Erythroblast (primary cell): ENCODE measurements at regions not wholly inside any gene's neighbourhood (a gene's known extent, or its start where the extent isn't known, plus 50 kb on each side); places are given as distances from the start of the nearest gene placed in this dataset.
"Not testable (repeated sequence)": the region's sequence is repeated elsewhere in the genome, so short reads cannot be mapped to it uniquely, and the experiment has no call there.

Experiments used
- DNase-seq, 2 experiments: peaks; one replicate each; lab custom pipeline; 2025; lab: John Stamatoyannopoulos, UW
- GATA1 ChIP-seq: IDR thresholded peaks from 2 replicates; pipeline ENCODE4 v1.6.1; 2011; ENCODE audit warnings: low read depth, mild to moderate bottlenecking, control low read depth, low read length, moderate library complexity
- POLR2A ChIP-seq: IDR thresholded peaks from 2 replicates; pipeline ENCODE4 v1.6.1; 2011; ENCODE audit warnings: mild to moderate bottlenecking, low read length

GRCh38 chr4:126512979-126513378 lies 1119.8 kb upstream of the INTU start:
- TF ChIP-seq POLR2A = no peak
- no peak for TF ChIP-seq GATA1
- no peak for DNase-seq

DNA sequence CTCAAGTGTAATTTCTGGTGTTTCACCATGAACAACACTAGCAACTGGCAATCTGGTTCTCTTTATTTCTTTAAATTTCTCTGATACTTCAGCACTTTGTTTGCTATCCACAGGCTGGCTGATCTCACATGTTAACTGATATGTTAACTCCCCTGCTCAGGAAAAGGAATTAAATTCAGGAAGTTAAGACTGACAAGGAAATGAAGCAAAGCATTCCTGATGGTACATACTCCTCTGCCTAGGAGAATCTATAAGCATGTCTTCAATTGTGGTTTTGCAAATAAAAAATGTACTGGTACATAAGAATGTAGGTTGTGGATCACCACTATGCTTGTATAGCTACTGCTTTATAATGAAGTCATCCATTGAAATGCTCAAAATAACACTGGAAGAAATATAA lies 1119.2 kb upstream of the INTU start:
- DNase-seq = no peak
- no peak for TF ChIP-seq GATA1
- TF ChIP-seq POLR2A = no peak

DNA sequence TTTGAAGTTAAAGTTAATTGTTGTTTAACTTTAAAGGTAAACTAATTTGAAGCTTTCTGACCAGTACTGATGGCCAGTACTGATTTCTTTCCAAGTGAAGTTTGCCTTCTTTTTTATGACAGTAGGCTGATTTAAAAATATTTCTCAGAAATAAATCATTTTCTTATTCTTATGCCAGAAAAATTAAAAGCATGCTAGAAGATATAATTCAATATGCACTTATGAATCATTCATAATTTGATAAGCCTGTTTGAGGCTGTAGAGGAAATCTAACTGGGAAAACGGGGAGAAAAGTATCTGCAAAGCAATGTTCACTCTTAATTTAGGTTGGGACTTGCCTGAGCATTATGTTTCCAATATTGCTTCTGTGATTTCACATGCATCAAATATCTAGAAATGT lies 1112.0 kb upstream of the INTU start:
- DNase-seq = no peak
- TF ChIP-seq GATA1 (no peak), POLR2A (no peak)

DNA sequence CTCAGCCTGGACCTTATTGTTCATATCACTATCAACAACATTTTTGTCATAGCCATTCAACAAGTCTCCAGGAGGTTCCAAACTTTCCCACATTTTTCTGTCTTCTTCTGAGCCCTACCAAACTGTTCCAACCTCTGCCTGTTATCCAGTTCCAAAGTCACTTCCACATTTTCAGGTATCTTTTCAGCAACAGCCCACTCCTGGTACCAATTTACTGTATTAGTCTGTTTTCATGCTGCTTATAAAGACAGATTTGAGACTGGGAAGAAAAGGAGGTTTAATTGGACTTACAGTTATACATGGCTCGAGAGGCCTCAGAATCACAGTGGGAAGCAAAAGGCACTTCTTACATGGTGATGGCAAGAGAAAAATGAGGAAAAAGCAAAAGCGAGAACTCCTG lies 1107.4 kb upstream of the INTU start:
- DNase-seq = not testable (repeated sequence)

DNA sequence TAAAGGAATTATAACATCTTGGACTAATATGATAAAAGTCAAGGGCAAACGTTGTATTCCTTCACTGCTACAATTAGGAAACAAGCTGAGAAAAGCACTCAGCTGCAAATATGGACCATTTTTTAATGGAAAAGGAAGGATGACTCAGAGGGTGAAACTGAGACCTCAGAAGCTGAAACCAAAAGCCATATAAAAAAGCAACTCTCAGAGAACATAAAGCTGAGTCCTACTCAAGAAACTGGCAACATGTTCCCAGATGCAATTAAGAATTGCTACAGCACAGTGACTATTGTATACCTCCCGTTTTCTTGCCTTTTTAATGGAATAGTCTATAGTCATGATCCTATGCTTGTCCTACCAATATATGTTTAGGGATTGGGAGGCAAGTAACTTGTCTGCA lies 1106.4 kb upstream of the INTU start:
- no peak for TF ChIP-seq POLR2A
- TF ChIP-seq GATA1 = no peak
- no peak for DNase-seq

- no peak for DNase-seq
- TF ChIP-seq GATA1 (no peak), POLR2A (no peak)
These were observed 1102.8 kb upstream of the INTU start for GRCh38 chr4:126529997-126530396.

- DNase-seq = no peak
These were observed 1101.7 kb upstream of the INTU start for GRCh38 chr4:126530996-126531585.

GRCh38 chr4:126532527-126532926 lies 1100.2 kb upstream of the INTU start:
- TF ChIP-seq POLR2A (no peak), GATA1 (no peak)

More at GRCh38 chr4:126530996-126531585, 1101.7 kb upstream of the INTU start:
- TF ChIP-seq POLR2A (no peak), GATA1 (no peak)

GRCh38 chr4:126533146-126533805 lies 1099.5 kb upstream of the INTU start:
- no peak for DNase-seq
- TF ChIP-seq GATA1 (no peak), POLR2A (no peak)

More at GRCh38 chr4:126532527-126532926, 1100.2 kb upstream of the INTU start:
- DNase-seq = no peak

DNA sequence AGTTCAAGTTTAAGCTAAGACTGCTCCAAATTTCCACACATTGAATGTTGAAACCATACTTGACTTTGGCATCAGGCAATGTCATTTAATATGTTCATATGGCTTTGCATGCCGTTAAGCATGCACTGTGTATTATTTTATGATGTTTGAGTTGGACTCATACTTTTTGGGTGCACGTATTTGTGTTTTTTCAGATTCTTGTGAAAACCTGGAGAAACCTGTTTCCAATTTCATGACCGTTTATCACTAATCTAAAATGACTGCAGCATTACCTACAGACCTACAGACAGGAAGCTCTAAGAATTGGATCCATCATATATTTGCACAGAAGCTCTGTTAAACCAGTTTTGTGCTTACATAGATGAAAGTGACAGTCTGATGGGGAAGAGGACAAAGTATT lies 1093.0 kb upstream of the INTU start:
- DNase-seq = no peak
- TF ChIP-seq POLR2A (no peak), GATA1 (no peak)

DNA sequence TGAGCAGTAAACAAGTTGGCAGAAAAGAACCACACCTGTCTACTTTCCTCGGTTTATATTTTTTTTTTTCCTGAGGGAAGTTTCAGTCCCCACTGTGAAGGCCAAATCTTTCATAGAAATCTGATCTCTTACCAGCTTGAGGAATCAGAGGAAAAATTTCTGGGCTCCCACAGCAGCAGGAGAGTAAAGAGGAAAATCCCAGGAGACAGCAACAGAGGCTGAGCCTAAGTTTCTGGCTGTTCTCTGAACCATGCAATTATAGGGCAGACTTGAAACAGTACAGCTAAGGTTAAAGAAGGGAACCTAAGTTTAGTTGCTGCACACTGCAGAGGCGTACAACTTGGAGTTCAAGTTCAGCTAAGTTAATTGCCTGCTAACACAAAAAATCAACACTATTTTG lies 1090.9 kb upstream of the INTU start:
- no peak for TF ChIP-seq GATA1
- TF ChIP-seq POLR2A = no peak
- no peak for DNase-seq

DNA sequence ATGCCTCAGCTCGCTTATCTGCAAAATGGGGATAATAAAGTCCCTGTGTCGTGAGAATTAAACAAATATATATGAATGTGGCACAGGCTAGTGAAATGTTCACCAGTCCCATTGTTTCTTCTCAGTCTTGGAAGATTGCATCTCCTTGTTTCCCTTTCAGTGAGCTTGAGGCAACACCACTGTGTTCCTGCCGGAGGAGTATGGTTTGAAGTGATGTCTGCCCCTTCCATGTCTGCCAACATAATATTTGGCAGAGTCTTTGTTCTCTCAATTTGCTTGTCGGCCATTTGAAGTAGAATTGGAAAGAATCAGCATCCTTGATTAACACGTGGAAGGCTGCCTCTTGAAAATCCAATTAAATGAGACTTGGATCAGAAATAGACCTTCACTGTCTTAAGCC lies 1088.5 kb upstream of the INTU start:
- DNase-seq = no peak
- TF ChIP-seq POLR2A = no peak
- no peak for TF ChIP-seq GATA1

- DNase-seq = not testable (repeated sequence)
These were observed 1086.6 kb upstream of the INTU start for GRCh38 chr4:126546197-126546596.

- DNase-seq = no peak
- TF ChIP-seq POLR2A (no peak), GATA1 (no peak)
These were observed 1085.4 kb upstream of the INTU start for GRCh38 chr4:126547352-126547751.

DNA sequence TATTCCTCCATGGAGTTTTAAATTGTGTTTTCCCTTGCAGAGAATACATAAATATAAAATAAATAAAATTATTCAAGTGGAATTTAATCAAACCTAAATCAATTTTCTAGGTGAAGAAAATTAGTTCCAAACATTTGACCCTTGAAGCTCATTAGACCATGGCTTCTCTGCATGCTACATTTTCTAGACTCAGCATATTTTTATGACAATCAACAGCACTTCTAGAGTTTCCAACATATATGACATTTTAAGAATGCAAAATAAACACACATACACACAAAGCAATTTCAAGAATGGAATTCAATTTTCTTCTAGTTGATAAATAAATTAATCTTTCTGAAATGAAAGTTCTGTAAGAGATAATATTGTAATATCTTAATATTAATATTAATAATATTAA lies 1083.9 kb upstream of the INTU start:
- DNase-seq = no peak
- TF ChIP-seq GATA1 (no peak), POLR2A (no peak)
